C4-2B (cell line): ENCODE measurements at regions not wholly inside any gene's neighbourhood (a gene's known extent, or its start where the extent isn't known, plus 50 kb on each side); places are given as distances from the start of the nearest gene placed in this dataset.

Experiments
- CTCF ChIP-seq: fragments of 450-650 bp; conservative IDR thresholded peaks from 2 replicates; pipeline ENCODE4 v1.5.1; 2017; ENCODE audit warnings: mild to moderate bottlenecking
- ZFX ChIP-seq: fragments of 450-650 bp; IDR thresholded peaks from 2 replicates; pipeline ENCODE4 v1.6.1; 2017

GRCh38 chr6:168181876-168182275, 102.9 kb upstream of the FRMD1 start:
- TF ChIP-seq CTCF (no peak), ZFX (no peak)
